Suprapubic skin (tissue), 3 donors: ENCODE measurements at regions not wholly inside any gene's neighbourhood (a gene's known extent, or its start where the extent isn't known, plus 50 kb on each side); places are given as distances from the start of the nearest gene placed in this dataset.

Source experiments
- CTCF ChIP-seq, 2 donors: fragments of 200-600 bp in 1 of 2; fragments of 450-650 bp in 1 of 2; sonication (generic) in 1 of 2; IDR thresholded peaks; one replicate each; pipeline ENCODE4 v1.5.1; 2016 to 2019; ENCODE audit warnings: antibody characterized with exemption in 2 of 2, mild to moderate bottlenecking in 1 of 2, moderate library complexity in 1 of 2
- POLR2AphosphoS5 ChIP-seq, 3 donors: sonication (generic); formaldehyde crosslinking; IDR thresholded peaks; one replicate each; pipeline ENCODE4 v1.6.1; 2017; ENCODE audit warnings: antibody characterized with exemption in 3 of 3

DNA sequence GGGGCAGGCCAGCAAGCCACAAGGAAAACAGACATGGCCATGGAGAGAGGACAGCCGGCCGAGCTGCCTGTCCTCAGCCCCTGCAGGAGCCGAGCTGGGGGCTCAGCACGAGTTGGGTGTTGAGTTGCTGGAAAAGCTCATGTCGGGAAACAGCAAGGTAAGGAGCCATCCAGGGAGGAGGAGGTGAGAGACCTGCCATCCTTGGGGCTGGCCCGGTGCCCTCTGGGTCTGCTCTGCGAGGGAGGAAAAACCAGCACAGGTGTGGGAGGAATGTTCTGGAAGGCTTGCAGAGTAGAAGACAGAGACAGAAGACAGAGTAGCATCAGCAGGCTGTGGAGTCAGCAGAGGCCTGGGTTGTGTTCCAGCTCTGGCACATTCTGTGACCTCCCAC is 548.8 kb downstream of the PTPRU start:
- TF ChIP-seq CTCF (IDR thresholded peaks at IDR 0.05) (no peak), POLR2AphosphoS5 (IDR thresholded peaks at IDR 0.05) (no peak)
